ENCODE measurements at regions not wholly inside any gene's neighbourhood (a gene's known extent, or its start where the extent isn't known, plus 50 kb on each side); places are given as distances from the start of the nearest gene placed in this dataset.

DNA sequence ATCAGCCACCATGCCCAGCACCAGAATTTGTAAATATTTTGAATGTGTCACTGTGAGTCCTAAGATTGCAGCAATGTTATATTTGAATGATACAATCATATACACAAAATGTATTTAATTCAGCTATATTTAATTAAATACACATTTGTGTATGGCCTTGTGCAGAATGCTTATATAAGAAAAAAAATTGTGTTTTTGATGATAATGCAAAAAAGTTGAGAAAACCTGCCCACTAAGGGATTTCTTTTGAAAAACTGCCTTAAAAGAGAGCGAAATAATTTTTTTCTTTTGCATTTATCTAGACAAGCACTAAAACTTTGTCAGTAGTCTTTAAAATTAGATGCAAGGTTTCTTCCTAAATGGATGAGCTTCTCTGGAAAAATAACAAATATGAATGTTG is 68.1 kb upstream of the OTUD4 start:
- no peak overlapping the region for H3K27ac ChIP-seq
- H3K36me3 ChIP-seq, result no peaks in the 10 kb centered on the region
- no peaks in the 10 kb centered on the region for H3K4me1 ChIP-seq
- no peak overlapping the region for H3K4me3 ChIP-seq
- DNase-seq (no peak), ATAC-seq (no peak)
- no peaks in the 10 kb centered on the region for H3K27me3 ChIP-seq
- TF ChIP-seq, protein P1, sequence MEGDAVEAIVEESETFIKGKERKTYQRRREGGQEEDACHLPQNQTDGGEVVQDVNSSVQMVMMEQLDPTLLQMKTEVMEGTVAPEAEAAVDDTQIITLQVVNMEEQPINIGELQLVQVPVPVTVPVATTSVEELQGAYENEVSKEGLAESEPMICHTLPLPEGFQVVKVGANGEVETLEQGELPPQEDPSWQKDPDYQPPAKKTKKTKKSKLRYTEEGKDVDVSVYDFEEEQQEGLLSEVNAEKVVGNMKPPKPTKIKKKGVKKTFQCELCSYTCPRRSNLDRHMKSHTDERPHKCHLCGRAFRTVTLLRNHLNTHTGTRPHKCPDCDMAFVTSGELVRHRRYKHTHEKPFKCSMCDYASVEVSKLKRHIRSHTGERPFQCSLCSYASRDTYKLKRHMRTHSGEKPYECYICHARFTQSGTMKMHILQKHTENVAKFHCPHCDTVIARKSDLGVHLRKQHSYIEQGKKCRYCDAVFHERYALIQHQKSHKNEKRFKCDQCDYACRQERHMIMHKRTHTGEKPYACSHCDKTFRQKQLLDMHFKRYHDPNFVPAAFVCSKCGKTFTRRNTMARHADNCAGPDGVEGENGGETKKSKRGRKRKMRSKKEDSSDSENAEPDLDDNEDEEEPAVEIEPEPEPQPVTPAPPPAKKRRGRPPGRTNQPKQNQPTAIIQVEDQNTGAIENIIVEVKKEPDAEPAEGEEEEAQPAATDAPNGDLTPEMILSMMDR (IDR thresholded peaks at IDR 0.05), result no peak
- intact Hi-C loops (cut with DNase I), result no loop called here
- H3K9me3 ChIP-seq, result no peaks in the 10 kb centered on the region

DNA sequence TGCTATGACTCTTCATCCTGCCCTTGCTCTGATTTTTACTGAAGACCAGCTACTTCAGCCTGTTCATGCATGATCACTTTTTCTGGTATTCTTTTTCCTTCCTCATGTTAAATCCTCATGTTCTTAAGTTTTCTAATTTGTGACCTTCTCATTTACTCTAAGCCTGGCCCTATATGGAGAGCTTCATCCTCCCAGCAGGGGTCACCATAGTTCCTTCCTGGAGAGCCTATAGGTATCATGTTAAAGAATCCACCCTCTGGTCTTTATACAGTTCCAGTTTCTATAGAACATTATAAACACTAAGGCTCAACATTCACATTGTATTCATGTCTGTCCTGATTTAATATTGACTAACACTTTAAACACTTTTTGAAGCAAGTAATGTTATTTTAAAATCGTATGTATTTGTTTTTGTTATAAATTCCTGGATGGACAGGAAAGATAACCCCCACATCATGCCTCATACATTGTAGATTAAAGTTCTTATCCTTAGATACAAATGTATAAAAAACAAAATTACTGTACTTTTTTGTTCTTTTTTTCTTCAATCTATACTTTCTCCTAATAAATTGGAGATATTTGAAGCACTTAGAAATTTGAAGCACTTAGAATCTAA is 53.8 kb upstream of the OTUD4 start:
- H3K4me3 ChIP-seq, result no peak overlapping the region
- no peaks in the 10 kb centered on the region for H3K27me3 ChIP-seq
- intact Hi-C loops (cut with DNase I), result loop anchor here (10.0 kb wide), 1 partner anchor 381 kb away; the partner anchor contains the start of gene MMAA
- H3K27ac ChIP-seq, result no peak overlapping the region
- ATAC-seq, result peak; percentile 83
- TF ChIP-seq, protein P1 (IDR thresholded peaks at IDR 0.05), result peak; percentile 77
- no peaks in the 10 kb centered on the region for H3K36me3 ChIP-seq
- no peaks in the 10 kb centered on the region for H3K9me3 ChIP-seq
- H3K4me1 ChIP-seq, result peaks cover 7% of the 10 kb centered on the region
- DNase-seq, result no peak

DNA sequence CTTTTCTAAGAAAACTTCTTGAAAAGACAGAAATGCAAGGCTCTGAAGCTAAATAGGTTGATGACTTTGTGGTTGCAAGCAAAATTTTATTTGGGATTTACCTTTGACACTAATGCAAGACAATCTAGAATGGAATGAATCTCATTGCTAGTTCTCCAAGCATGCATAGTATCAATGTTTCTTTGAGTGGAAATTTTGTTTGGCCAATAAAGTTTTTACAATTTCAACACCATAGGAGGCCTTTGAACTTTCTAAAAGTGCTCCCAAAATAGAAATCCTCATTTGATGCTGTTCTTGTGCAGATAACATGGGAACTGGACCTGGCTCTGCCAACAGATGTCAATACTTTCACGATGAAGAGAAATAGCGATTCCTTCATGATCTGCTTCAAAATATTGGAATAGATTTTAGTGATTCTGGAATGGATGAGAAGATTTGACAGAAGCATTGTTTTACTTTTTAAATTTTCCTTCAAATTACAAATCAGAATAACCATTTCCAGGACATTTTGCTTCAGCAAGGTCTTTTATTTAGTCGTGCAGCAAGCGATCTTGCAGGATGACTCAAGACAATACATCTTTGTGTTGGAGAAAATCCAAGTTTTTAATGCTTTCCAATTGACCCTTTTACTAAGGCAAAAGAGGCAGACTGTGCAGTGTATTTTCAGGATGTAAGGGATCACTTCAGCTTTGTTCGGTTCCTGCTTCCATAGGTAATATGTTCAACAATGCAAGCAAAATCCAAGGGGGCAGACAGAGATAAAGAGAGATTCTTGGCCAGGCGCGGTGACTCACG is 51.7 kb upstream of the OTUD4 start:
- peaks cover 7% of the 10 kb centered on the region for H3K4me1 ChIP-seq
- intact Hi-C loops (cut with DNase I), result loop anchor here (10.0 kb wide), 1 partner anchor 383 kb away; the partner anchor contains the start of gene MMAA
- H3K4me3 ChIP-seq, result no peak overlapping the region
- H3K27ac ChIP-seq, result no peak overlapping the region
- H3K36me3 ChIP-seq, result no peaks in the 10 kb centered on the region
- no peaks in the 10 kb centered on the region for H3K9me3 ChIP-seq
- TF ChIP-seq, protein P1 (IDR thresholded peaks at IDR 0.05), result no peak
- DNase-seq, result no peak
- no peaks in the 10 kb centered on the region for H3K27me3 ChIP-seq
- no peak for ATAC-seq

DNA sequence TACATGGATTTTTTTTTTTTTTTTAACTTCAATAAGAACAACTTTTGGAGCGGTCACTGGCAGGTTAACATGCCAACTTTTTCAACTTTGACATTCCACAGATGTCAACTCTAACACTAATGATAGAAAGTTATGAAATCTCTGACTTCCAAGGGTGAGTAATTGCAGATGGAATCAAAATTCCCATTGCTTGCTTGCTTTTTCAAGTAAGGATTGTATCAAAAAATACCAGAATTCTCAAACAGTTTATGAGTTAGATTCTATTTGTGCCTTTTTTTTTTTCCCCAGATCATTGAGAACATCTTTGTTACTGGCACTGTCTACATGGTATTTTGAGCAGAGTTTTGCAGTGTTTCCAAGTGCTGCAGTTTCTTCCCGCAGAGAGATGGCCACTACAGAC is 50.3 kb upstream of the OTUD4 start:
- Histone ChIP-seq H3K9me3 (no peaks in the 10 kb centered on the region), H3K4me3 (no peak overlapping the region), H3K27ac (no peak overlapping the region), H3K36me3 (no peaks in the 10 kb centered on the region), H3K27me3 (no peaks in the 10 kb centered on the region), H3K4me1 (peaks cover 7% of the 10 kb centered on the region)
- TF ChIP-seq, protein P1 (IDR thresholded peaks at IDR 0.05), result no peak
- ATAC-seq (no peak), DNase-seq (no peak)
- intact Hi-C loops (cut with DNase I), result loop anchor here (10.0 kb wide), 1 partner anchor 384 kb away; the partner anchor contains the start of gene MMAA

All from upper lobe of right lung (tissue), 1 donor.